C4-2B (cell line): ENCODE measurements at regions not wholly inside any gene's neighbourhood (a gene's known extent, or its start where the extent isn't known, plus 50 kb on each side); places are given as distances from the start of the nearest gene placed in this dataset.

Source experiments
- ZFX ChIP-seq: fragments of 450-650 bp; IDR thresholded peaks from 2 replicates; pipeline ENCODE4 v1.6.1; 2017
- TF ChIP-seq, protein P1 (sequence below): fragments of 450-650 bp; conservative IDR thresholded peaks from 2 replicates; pipeline ENCODE4 v1.5.1; 2017; ENCODE audit warnings: mild to moderate bottlenecking

DNA sequence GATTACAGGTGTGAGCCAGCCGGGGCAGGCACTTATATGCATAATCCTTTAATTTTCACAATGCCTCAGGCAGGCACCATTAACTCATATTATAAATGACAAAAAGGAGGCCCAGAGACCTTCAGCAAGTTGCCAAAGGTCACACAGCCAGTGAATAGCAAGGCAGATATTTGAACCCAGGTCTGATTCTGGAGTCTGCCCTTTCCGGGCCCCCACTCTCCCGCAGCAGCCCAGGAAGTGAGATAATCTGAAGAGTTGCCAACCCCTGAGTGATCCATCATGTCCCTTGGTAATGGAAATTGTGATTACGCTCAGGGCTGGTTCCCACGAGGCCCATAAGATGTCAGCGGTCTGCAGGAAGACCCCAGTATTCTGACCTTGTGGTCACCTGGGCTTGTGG, 95.3 kb upstream of the MED13L start:
- TF ChIP-seq, protein P1, sequence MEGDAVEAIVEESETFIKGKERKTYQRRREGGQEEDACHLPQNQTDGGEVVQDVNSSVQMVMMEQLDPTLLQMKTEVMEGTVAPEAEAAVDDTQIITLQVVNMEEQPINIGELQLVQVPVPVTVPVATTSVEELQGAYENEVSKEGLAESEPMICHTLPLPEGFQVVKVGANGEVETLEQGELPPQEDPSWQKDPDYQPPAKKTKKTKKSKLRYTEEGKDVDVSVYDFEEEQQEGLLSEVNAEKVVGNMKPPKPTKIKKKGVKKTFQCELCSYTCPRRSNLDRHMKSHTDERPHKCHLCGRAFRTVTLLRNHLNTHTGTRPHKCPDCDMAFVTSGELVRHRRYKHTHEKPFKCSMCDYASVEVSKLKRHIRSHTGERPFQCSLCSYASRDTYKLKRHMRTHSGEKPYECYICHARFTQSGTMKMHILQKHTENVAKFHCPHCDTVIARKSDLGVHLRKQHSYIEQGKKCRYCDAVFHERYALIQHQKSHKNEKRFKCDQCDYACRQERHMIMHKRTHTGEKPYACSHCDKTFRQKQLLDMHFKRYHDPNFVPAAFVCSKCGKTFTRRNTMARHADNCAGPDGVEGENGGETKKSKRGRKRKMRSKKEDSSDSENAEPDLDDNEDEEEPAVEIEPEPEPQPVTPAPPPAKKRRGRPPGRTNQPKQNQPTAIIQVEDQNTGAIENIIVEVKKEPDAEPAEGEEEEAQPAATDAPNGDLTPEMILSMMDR: no peak
- TF ChIP-seq ZFX: no peak
